GM21576 (cell line): ENCODE measurements at regions not wholly inside any gene's neighbourhood (a gene's known extent, or its start where the extent isn't known, plus 50 kb on each side); places are given as distances from the start of the nearest gene placed in this dataset.
"Not testable (repeated sequence)": the region's sequence is repeated elsewhere in the genome, so short reads cannot be mapped to it uniquely, and the experiment has no call there.

Source experiments
- ATAC-seq: cut with Tn5 transposase; IDR thresholded peaks from one replicate; pipeline ENCODE4 v1.9.1; 2021; ENCODE audit warnings: mild to moderate bottlenecking, moderate library complexity; ENCODE audit not compliant: unreplicated experiment

- no peak for ATAC-seq
Observed at GRCh38 chr4:174071595-174071994, 211.9 kb downstream of the FBXO8 start.

GRCh38 chr4:174069848-174070330, 213.6 kb downstream of the FBXO8 start:
- ATAC-seq: no peak

- no peak for ATAC-seq
Observed at GRCh38 chr4:174066611-174067205, 216.8 kb downstream of the FBXO8 start.

- ATAC-seq: no peak
Observed at GRCh38 chr4:174062831-174063230, 220.6 kb downstream of the FBXO8 start.

- ATAC-seq: no peak
Observed at GRCh38 chr4:174061026-174061425, 222.4 kb downstream of the FBXO8 start.

- no peak for ATAC-seq
Observed at GRCh38 chr4:174058846-174059245, 224.6 kb downstream of the FBXO8 start.

- ATAC-seq: no peak
Observed at GRCh38 chr4:174056959-174057358, 226.5 kb downstream of the FBXO8 start.

- ATAC-seq: no peak
Observed at GRCh38 chr4:174055344-174055743, 228.1 kb downstream of the FBXO8 start.

- no peak for ATAC-seq
Observed at GRCh38 chr4:174053895-174054294, 229.6 kb downstream of the FBXO8 start.

GRCh38 chr4:174047363-174047762, 236.1 kb downstream of the FBXO8 start:
- no peak for ATAC-seq

GRCh38 chr4:174045829-174046228, 237.6 kb downstream of the FBXO8 start:
- ATAC-seq: not testable (repeated sequence)

- no peak for ATAC-seq
Observed at GRCh38 chr4:174045381-174045780, 238.1 kb downstream of the FBXO8 start.

GRCh38 chr4:174041555-174042105, 241.8 kb downstream of the FBXO8 start:
- ATAC-seq: no peak

- ATAC-seq: no peak
Observed at GRCh38 chr4:174040287-174040686, 243.2 kb downstream of the FBXO8 start.

GRCh38 chr4:174038481-174038880, 245.0 kb downstream of the FBXO8 start:
- ATAC-seq: no peak

- no peak for ATAC-seq
Observed at GRCh38 chr4:174037631-174038030, 245.8 kb downstream of the FBXO8 start.

- ATAC-seq: no peak
Observed at GRCh38 chr4:174037049-174037448, 246.4 kb downstream of the FBXO8 start.

GRCh38 chr4:174036576-174036975, 246.9 kb downstream of the FBXO8 start:
- ATAC-seq: no peak

GRCh38 chr4:174036111-174036510, 247.4 kb downstream of the FBXO8 start:
- no peak for ATAC-seq

- ATAC-seq: no peak
Observed at GRCh38 chr4:174023641-174024040, 259.8 kb downstream of the FBXO8 start.

- ATAC-seq: no peak
Observed at GRCh38 chr4:174018236-174018635, 265.2 kb downstream of the FBXO8 start.

GRCh38 chr4:174016251-174016650, 267.2 kb downstream of the FBXO8 start:
- ATAC-seq: no peak

- no peak for ATAC-seq
Observed at GRCh38 chr4:174012886-174013259, 270.6 kb downstream of the FBXO8 start.
